ENCODE measurements at regions not wholly inside any gene's neighbourhood (a gene's known extent, or its start where the extent isn't known, plus 50 kb on each side); places are given as distances from the start of the nearest gene placed in this dataset.

- no peak for TF ChIP-seq CTCF (IDR thresholded peaks at IDR 0.05)
- no peak for TF ChIP-seq POLR2AphosphoS5 (IDR thresholded peaks at IDR 0.05)
- TF ChIP-seq POLR2A (IDR thresholded peaks at IDR 0.05): no peak
Observed at GRCh38 chr19:27734496-27735220, 1478.3 kb downstream of the UQCRFS1 start.
